ENCODE measurements at regions not wholly inside any gene's neighbourhood (a gene's known extent, or its start where the extent isn't known, plus 50 kb on each side); places are given as distances from the start of the nearest gene placed in this dataset.

DNA sequence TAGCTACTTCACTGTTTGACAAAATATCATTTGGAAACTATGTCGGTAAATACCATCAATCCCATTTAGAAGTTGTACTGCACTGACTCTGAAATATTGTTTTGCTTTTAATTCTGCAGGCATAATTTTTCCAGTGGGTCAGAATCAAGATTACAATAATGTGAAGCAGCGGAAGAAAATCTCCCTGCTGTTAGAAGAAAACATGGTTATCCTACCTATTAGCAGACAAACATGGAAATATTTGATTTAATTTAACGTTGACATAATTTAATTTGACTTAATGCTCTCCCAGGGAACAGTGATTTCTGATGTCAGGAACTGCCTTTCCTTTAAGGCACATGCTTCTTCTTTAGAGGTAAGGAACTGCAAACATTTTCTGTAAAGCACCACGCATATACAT lies 634.0 kb downstream of the LTN1 start:
- TF ChIP-seq CTCF (IDR thresholded peaks at IDR 0.05): no peak
- H3K4me3 Mint-ChIP-seq: no peak overlapping the region
- DNase-seq: no peak
- H3K27me3 Mint-ChIP-seq: no peaks in the 10 kb centered on the region
- H3K27ac Mint-ChIP-seq: no peak overlapping the region
- no peaks in the 10 kb centered on the region for H3K9me3 Mint-ChIP-seq
- H3K36me3 Mint-ChIP-seq (ENCODE audit: low read depth): no peaks in the 10 kb centered on the region
- ATAC-seq (ENCODE audit: low read depth): no peak
- ChIA-PET POLR2A (no interaction called here), CTCF (no interaction called here)
- intact Hi-C loops (cut with micrococcal nuclease): no loop called here
- no peaks in the 10 kb centered on the region for H3K4me1 Mint-ChIP-seq

- Mint-ChIP-seq H3K9me3 (no peaks in the 10 kb centered on the region), H3K4me1 (no peaks in the 10 kb centered on the region), H3K27ac (no peak overlapping the region), H3K27me3 (no peaks in the 10 kb centered on the region), H3K4me3 (no peak overlapping the region), H3K36me3 (ENCODE audit: low read depth) (no peaks in the 10 kb centered on the region)
- no peak for TF ChIP-seq CTCF (IDR thresholded peaks at IDR 0.05)
- intact Hi-C loops (cut with micrococcal nuclease): no loop called here
- DNase-seq (no peak), ATAC-seq (ENCODE audit: low read depth) (no peak)
- ChIA-PET POLR2A (no interaction called here), CTCF (no interaction called here)
Observed at GRCh38 chr21:28358170-28358569, 634.5 kb downstream of the LTN1 start.

DNA sequence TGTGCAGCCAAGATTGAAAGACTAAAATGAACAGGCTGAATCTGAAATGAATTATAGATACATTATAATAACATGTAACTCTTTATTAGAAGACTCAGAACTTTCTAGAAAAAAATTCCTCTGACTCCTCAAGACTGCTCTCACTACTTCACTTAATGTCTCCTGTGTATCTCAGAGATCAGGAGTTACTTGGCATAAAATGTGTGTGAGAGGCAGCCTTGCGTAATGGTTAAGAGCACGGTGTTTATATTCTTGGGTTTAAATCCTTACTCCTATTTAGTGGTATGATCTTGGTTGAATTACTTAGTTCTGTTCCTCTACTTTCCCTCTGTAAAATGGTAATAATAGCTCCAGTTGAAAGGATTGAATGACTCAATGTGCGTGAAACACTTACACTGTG lies 634.9 kb downstream of the LTN1 start:
- H3K36me3 Mint-ChIP-seq (ENCODE audit: low read depth): no peaks in the 10 kb centered on the region
- DNase-seq: no peak
- no peaks in the 10 kb centered on the region for H3K4me1 Mint-ChIP-seq
- H3K27ac Mint-ChIP-seq: no peak overlapping the region
- no peak for ATAC-seq (ENCODE audit: low read depth)
- H3K4me3 Mint-ChIP-seq: no peak overlapping the region
- H3K27me3 Mint-ChIP-seq: no peaks in the 10 kb centered on the region
- intact Hi-C loops (cut with micrococcal nuclease): no loop called here
- CTCF ChIA-PET: no interaction called here
- POLR2A ChIA-PET: no interaction called here
- H3K9me3 Mint-ChIP-seq: no peaks in the 10 kb centered on the region
- TF ChIP-seq CTCF (IDR thresholded peaks at IDR 0.05): no peak

- Mint-ChIP-seq H3K4me1 (no peaks in the 10 kb centered on the region), H3K27me3 (no peaks in the 10 kb centered on the region), H3K36me3 (ENCODE audit: low read depth) (no peaks in the 10 kb centered on the region), H3K27ac (no peak overlapping the region), H3K9me3 (no peaks in the 10 kb centered on the region), H3K4me3 (no peak overlapping the region)
- CTCF ChIA-PET: no interaction called here
- intact Hi-C loops (cut with micrococcal nuclease): no loop called here
- no peak for TF ChIP-seq CTCF (IDR thresholded peaks at IDR 0.05)
- no peak for ATAC-seq (ENCODE audit: low read depth)
- POLR2A ChIA-PET: no interaction called here
- DNase-seq: no peak
Observed at GRCh38 chr21:28356422-28356821, 636.3 kb downstream of the LTN1 start.

DNA sequence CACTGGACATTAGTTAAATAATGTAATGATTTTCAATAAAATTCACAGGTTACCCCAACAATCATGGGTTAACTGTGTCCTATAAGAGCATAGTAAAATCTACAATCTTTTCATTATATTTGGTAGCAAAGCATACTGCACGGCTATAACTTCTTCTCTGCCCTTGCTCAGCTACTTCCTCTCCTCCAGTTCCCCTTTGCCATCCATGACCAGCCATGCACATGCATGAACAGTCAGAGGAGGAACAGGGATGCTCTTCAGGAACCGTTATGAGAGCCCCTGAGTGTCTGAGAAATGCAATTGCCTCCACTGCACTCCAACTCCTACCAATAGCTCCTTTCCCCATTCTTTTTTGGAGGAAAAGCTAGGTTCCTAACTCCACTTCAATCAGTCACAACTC lies 646.7 kb downstream of the LTN1 start:
- Mint-ChIP-seq H3K4me3 (no peak overlapping the region), H3K27me3 (no peaks in the 10 kb centered on the region), H3K9me3 (no peaks in the 10 kb centered on the region), H3K27ac (no peak overlapping the region), H3K36me3 (ENCODE audit: low read depth) (no peaks in the 10 kb centered on the region), H3K4me1 (peaks cover 7% of the 10 kb centered on the region)
- ChIA-PET CTCF (no interaction called here), POLR2A (no interaction called here)
- no peak for TF ChIP-seq CTCF (IDR thresholded peaks at IDR 0.05)
- intact Hi-C loops (cut with micrococcal nuclease): no loop called here
- DNase-seq (no peak), ATAC-seq (ENCODE audit: low read depth) (no peak)

Data from activated B cell treated with CpG ODN at 0.5 μM for 24 hours (primary cell).